HG03565 (cell line): ENCODE measurements at regions not wholly inside any gene's neighbourhood (a gene's known extent, or its start where the extent isn't known, plus 50 kb on each side); places are given as distances from the start of the nearest gene placed in this dataset.

Source experiments
- ATAC-seq: cut with Tn5 transposase; IDR thresholded peaks from one replicate; pipeline ENCODE4 v1.9.1; 2021; ENCODE audit warnings: mild to moderate bottlenecking, moderate library complexity; ENCODE audit not compliant: unreplicated experiment

- ATAC-seq = no peak
These were observed 93.4 kb downstream of the TENT4A start for GRCh38 chr5:6806668-6807067.

DNA sequence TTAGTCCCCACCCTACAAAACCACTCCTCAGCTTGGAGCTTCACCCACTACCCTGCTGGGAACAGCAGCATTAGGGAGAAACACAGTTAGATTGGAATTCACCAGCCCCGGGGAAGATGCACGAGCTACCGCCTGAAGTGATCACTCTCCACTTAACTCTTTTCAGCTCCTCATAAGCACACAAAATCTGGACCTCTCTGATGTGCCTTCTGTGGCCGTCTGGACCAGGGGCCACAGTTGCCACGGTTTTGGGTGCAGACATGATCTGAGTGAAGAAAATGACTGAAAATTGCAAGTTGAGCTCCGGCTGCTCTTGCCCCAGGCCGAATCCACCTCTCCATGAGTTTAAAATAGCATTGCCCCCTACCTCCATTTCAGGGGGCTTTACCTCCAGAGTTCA lies 95.2 kb downstream of the TENT4A start:
- ATAC-seq = no peak

GRCh38 chr5:6810641-6811405 lies 97.6 kb downstream of the TENT4A start:
- ATAC-seq = no peak

DNA sequence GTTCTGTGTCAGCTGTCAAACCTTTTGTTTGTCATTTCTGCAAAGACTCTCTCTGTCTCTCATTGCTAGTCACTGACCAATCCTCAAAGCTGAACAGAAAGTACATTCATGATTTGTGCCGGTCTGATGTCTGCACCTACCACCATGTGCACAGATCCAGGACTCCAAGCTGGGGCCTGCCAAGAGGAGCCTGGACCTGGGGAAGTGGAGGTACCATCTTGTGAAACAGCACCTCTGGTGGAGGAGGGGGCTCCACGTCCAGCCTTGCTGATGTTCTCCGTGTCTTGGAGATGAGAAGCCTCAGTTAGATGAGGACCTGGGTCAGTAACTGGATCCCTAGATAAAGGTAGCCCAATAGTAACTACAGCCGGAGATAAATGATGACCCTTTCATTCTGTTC lies 98.9 kb downstream of the TENT4A start:
- no peak for ATAC-seq

GRCh38 chr5:6812800-6813731 lies 99.8 kb downstream of the TENT4A start:
- ATAC-seq = no peak

GRCh38 chr5:6814816-6815215 lies 101.6 kb downstream of the TENT4A start:
- no peak for ATAC-seq

GRCh38 chr5:6818594-6819511 lies 105.6 kb downstream of the TENT4A start:
- no peak for ATAC-seq

DNA sequence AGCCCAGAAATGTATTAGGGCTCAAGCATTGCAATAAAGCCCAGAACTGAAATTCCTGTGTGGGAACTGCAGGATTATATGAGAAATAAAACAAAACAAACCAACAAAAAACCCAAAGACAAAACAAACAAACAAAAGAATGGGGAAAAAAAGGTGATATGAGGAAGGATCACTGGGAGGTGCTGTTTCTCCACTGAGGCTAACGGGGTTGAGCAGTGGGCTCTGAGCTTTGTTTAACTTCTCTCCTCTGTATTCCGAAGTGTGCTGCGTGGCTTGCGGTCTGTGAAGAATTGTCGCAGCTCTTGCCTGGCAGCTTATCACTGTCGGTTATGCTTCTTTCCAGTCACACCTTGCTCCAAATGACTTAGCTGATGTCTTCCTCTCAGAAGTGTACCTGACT lies 106.3 kb downstream of the TENT4A start:
- ATAC-seq = no peak

- ATAC-seq = no peak
These were observed 107.7 kb downstream of the TENT4A start for GRCh38 chr5:6820851-6821479.

DNA sequence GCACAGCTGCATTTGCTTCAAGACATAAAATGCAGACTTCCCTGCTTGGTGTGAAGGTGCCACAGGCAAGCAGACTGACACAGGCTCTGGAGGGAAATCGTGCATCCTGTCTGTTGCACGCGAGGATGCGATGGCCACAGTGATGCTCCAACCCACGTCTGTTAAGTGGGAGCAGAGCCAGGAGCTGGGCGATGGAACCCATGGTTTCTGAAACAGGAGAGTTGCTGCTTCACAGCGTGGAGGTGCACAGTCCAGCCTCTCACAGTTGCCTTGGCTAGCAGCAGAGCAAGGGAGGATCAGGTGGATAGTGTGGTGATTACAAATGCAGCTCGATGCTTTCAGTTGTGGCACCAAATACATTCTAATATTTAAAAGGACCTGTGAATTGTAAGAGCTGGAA lies 108.8 kb downstream of the TENT4A start:
- no peak for ATAC-seq

- no peak for ATAC-seq
These were observed 109.5 kb downstream of the TENT4A start for GRCh38 chr5:6822556-6823343.

- no peak for ATAC-seq
These were observed 110.8 kb downstream of the TENT4A start for GRCh38 chr5:6823996-6824395.

- no peak for ATAC-seq
These were observed 112.5 kb downstream of the TENT4A start for GRCh38 chr5:6825678-6826244.

DNA sequence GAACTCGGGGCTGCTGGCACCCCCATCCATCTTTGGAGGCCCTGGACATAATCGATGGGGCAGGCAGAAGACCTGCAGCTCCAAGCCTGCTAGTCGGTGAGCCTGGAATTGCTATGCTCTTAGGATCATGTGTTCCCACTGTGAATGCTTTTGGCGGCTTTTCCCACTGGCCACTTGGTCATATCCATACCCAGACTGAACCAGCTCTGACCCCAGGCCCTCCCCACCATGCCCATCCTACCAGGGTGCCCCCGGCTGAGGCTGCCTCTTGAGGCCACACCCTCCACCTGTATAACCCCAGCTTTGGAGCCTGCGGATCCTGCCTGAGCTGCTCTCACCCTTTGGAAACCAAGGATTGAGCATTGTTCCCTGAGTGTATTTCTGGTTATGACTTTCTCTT lies 113.5 kb downstream of the TENT4A start:
- ATAC-seq = no peak

DNA sequence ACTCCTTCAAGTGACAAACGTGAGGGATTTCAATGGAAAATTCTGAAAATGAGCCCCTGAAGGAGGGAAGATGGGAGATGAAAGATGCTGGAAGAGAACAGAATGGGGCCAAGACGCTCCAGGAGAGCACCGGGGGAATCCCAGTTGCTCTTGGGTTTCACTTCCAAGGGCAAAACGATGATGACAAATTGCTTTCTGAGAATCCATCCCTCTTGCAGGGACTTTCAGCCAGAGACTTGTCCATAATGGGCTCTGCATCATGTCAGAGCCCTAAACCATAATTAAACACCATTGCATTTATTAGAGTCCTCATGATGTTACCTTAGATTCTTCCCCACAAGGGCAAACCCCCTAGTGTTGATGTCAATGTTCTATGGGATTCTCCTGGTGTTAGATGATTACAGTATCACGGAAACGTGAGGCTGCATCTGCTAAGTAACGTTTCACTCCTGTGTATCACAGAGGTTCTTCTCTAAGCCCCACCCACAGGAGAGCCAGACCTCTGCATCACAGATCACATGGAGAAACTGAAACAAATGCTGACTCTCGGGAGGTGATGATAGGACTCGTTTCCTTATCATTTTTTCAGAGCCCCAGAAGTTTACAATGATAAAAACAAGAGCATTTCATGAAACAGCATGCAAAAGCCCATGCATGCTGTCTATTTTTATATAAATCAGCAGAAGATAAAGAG lies 114.4 kb downstream of the TENT4A start:
- peak; percentile 63 for ATAC-seq

- peak; percentile 74 for ATAC-seq
These were observed 116.0 kb downstream of the TENT4A start for GRCh38 chr5:6829150-6829784.

DNA sequence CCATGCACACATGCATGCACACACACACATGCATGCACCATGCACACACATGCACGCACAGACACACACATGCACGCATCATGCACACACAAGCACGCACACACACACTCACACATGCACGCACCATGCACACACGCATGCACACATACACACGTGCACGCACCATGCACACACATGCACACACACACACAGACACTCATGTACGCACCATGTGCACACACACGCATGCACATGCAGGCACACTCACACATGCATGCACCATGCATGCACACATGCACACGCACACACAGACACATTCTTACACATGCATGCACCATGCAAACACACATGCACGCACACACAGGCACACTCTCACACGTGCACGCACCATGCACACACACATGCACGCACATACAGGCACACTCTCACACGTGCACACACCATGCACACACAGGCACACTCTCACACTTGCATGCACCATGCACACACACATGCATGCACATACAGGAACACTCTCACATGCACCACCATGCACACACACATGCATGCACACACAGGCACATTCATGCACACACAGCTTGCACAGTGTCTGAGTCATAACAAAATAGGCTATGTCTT lies 117.5 kb downstream of the TENT4A start:
- peak; percentile 20 for ATAC-seq
